Iris pigment epithelial cell (primary cell): ENCODE measurements at regions not wholly inside any gene's neighbourhood (a gene's known extent, or its start where the extent isn't known, plus 50 kb on each side); places are given as distances from the start of the nearest gene placed in this dataset.

ENCODE experiments used
- DNase-seq: peaks from one replicate; pipeline ENCODE4 v3.0.0-alpha.2; 2011; ENCODE audit warnings: low read depth

DNA sequence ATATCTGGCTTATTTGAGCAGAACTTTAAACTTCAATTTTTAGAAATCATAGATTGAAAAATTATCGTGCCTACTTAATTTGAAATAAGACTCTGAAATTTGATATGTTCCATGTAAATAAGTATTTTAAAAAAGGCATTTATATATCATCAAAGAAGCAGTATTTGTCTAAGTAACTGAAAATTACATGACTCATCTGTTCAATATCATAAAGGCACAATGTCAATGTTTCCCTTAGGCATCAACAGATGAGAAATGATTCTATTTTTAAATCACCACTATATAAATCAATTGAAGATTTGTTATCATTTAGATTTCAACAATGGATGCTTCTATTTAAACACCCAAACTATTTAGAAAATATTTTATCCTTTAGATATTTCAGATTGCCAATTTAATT lies 142.9 kb upstream of the POU5F2 start:
- DNase-seq, result no peak

DNA sequence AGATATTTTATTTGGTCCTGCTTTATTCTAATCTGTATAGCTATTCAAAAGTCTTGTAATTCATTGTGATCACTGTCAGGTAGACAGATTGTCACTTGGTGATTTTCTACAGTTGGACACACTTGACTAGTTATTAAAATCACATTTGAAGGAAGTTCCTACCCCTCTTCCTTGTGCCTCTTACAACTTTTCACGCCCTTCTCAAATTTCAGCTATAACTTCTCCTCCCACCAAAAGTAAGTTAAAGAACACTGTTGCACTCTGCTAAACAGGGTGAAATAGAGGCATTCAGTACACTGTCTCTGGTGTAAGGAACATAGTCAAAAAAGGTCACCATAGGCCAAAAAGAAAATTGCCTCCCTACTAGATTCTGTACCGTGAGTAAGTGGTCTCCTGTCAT lies 142.1 kb upstream of the POU5F2 start:
- DNase-seq, result no peak

DNA sequence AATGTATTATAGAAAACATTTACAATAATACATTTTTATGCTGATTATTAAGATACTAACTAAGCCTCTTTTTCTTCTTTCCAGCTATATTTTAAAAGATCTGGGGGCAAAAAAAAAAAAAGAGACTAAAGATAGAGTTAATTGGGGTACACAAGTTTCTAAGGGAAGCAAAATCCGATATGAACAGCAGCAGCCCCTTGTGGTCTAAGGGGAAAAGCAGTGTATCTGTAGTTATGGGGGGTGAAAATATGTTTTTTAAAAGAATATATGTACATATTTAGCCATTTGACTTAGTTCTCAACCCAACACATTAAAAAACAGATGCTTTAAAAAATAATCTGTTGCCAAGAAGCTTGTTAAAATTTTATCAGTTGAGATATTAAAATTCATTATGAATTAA lies 134.3 kb upstream of the POU5F2 start:
- DNase-seq, result no peak

DNA sequence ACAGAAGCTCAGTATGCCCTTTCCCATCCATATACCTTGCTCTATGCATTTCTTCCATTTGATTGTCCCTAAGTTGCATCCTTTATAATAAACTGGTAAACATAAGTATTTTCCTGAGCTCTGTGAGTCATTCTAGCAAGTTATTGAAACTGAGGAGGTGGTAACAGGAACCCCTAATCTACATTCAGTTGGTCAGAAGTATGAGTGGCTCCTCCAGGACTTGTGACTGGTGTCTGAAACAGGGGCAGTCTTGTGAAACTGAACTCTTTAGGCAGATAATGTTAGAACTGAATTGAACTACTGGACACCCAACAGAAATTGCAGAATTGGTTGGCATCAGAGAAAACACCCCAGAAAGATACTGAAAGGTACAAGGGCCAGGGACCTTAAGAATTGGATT lies 133.1 kb upstream of the POU5F2 start:
- peak; percentile 38 for DNase-seq

DNA sequence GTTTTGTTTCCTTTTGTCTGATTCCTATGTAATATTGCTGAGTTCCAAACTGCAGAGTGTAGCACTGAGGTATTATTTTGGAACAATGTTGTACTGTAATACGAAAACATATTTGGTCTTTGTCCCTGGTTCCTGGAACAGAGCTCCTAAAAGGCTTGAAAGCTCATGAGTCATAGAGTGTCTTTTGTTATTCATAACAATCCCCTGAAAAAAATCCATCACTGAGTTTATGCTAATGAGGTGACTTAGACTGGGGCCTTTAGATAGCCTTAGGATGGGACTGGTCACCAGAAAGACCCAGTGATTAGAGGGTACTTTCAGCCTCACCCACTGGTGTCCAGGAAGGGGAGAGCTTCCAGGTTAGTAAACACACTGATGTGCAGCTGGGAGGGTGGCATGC lies 132.7 kb upstream of the POU5F2 start:
- peak; percentile 35 for DNase-seq

DNA sequence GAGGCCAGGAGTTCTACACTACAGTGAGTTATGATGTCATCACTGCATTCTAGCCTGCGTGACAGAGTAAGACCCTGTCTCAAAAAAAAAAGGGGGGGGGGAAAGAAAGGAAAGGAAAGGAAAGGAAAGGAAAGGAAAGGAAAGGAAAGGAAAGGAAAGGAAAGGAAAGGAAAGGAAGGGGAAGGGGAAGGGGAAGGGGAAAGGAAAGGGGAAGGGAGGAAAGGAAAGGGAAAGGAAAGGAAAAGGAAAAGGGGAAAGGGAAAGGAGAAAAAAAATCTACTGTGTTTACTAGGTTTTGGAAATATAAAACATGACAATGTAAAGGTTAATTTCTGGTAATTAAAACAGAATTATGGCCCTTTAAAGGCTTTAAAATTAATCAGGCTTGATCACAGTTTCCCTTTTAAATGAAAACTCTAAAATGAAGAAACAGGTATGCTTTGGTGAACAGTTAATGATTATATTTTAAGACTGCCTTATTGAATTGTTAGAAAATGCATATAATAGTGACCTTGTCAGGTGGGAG lies 131.9 kb upstream of the POU5F2 start:
- DNase-seq, result no peak

DNA sequence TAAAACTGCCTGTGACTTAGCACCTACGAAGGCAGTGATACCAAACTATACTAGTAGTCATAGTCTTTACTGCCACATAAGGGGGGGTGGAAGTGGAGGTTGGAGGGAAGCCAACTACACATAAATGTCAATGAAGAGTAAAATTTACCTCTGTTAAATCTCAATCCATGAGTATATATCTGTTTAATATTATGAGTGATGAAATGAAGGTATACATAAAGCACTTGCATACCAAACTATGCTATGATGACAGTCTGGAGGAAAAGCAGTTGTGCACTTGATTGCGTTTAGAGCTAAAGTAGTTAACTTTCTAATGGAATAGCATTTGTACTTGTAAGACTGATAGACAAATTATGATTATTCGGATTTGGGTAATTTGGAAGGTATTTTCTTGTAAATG lies 129.2 kb upstream of the POU5F2 start:
- DNase-seq, result no peak

DNA sequence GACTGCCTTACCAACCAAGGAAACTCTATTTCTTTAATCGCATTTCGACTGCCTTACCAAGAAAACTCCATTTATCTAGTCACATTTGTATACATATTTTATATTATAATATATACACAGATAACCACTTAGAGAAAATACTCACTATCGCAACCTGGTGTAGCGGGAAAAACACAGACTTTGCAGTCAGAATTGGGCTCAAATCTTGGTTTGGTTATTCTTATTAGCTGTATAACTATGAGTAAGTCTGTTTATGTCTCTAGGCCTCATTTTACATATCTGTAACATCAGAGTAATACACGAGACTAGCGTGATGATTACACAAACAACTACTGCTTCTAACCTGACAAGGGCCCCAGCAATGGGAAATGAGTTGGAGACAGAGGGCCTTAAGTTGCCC lies 127.5 kb upstream of the POU5F2 start:
- DNase-seq, result no peak

DNA sequence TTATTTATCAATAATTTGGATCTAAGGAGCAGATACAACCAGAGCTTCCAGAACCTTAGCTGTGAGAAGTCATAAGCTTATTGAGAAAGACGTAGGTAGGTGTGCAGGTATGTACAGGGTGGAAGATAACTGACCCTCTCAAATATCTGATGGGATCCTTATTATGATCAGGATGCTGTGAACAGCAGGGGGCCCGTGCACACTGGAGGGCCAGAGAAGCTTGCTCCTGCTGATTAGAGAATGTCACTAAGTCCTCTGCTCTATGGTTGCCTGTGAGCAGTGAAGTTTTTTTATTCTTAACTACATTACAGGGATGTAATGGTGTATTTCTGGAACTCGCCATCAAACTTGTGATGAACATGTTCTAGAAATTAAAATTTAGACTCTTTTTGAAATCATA lies 108.9 kb upstream of the POU5F2 start:
- DNase-seq, result no peak

DNA sequence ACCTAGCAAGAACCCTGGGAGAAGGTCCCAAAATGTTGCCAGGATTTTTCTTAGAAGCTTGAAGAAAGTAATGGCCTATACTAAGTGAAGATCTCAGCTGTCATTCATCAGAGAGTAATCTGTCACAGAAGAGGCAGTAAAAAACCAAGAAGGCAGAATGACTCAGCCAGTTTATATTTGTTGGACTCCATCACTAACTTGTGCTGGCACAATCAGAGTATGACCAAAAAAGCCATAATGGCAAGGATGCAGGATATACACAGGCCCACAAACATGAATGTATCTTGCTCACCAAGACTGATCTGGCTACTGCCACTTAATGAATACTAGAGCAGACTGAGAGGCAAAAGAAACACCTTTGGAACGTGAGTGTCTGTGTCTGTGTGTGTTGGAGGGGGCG lies 104.0 kb upstream of the POU5F2 start:
- DNase-seq, result peak; percentile 1

DNA sequence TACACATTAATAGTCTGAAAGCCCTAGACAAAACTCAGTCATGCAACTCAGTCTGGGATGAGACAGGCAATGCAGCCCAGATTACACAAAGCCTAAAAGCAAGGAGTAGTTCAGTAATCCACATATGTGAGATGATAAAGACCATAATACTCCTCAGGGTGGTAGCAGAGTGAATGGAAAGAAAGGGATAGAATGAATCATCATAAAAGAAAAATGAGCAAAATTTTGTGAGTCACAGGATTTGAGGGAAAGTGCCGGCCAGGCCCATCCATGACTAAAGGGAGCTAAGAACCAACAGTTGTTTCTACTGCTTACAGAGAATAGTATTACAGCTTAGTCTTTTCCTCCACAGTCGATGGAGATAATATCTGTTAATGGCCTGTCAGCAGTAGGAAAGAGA lies 90.0 kb upstream of the POU5F2 start:
- DNase-seq, result peak; percentile 92

DNA sequence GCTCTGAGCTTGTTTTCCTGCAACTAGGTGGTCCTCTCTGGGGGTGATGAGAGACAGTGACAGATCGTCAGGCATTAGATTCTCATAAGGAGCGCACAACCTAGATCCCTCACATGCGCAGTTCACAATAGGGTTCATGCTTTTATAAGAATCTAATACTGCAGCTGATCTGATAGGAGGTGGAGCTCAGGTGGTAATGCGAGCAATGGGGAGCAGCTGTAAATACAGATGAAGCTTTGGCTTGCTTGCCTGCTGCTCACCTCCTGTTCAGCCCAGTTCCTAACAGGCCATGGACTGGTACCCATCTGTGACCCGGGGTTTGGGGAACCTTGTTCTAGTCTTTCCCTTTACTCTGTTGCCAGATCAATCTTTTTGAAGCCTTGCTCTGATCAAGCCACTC lies 89.5 kb upstream of the POU5F2 start:
- no peak for DNase-seq

DNA sequence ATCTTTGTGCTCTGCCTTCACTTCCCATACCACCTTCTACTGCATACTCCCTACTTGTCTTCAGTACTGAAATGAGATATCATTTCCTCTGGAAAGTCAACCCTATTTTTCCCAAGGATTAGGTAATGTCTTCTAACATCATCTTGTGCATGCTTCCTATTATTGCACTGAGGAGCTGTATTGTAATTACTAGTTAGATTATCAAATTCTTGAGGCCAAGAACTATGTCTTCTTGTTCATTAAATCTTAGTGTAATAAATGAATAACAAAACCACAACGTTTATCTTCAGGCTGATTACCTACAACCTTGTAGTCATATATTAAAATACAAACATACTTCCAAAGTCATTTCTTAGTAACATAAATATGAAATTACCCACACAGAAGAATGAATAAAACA lies 87.9 kb upstream of the POU5F2 start:
- no peak for DNase-seq

DNA sequence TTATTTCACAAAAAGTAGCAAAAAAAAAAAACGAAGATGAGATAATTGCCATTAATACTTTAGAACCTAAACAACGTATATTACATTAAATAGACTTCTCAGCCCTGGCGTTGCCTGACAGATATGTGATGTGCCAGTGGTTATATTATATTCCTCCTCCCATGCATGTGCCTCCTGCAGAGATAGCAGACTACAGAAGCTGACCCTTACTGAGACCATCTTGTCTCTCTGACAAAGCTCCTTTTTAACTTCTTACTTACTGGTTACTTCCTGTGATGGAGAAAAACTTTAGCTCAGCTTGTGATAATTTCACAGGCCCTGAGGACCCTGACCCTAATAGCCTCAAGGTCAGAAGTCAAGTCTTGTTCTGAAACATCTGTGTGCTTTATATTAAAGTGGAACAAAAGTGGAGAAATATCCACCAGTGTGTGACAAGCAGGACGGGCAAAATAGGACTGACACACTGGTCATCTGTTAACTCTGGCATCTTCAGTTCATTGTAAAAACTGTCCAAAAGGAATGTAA lies 80.6 kb upstream of the POU5F2 start:
- DNase-seq, result no peak

DNA sequence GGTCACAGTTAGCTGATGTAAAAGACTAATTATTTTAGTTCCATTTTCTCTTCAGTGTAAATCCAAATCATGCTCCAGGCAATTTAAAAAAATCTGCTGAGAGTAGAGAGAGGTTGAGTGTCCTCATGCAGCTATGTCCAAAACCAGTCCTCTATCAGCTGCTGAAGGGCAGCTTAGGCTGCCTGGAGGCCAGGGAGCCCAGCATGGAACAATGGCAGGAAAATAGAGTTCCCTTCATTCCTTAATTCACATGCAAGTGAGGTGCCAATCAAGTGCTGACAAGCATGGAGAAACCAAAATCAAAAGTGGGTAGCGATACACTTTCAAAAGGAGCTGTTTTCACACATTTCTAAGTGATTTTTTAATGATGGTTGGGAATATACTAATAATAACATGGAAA lies 78.3 kb upstream of the POU5F2 start:
- no peak for DNase-seq

DNA sequence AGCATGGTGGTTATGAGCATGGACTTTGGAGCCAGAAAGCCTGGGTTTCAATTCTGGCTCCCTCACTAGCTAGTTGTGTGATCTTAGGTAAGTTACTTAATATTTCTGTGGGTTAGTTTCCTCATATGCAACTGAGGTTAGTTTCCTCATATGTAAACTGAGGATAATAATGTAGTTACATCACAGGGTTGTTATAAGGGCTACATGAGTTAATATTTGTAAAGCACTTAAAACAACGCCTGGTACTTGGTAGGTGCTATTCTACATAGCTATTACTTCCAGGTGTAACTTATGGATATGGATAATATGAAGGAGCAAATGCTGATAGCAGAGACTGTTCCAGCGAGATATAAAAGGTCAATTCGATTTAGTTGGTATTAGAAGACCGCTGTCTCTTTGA lies 69.4 kb upstream of the POU5F2 start:
- DNase-seq, result no peak

DNA sequence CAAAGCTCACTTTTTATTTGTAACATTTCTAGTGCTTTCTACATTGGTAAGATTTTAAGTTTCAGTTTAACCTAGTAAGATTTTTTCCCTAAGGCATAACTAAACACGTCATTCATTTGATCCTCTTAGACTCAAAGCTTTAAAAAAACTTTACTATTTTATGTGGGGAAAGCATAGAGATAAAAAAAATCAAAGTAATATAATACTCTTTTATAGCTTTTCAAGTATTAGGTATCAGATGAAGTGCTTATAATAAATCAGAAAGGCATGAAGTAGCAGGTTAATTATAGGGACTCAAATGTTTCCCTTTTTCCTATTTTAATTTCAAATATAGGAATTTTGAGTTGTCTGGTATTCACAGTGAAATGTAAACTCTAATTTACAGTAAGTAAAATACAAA lies 68.0 kb upstream of the POU5F2 start:
- DNase-seq, result no peak

DNA sequence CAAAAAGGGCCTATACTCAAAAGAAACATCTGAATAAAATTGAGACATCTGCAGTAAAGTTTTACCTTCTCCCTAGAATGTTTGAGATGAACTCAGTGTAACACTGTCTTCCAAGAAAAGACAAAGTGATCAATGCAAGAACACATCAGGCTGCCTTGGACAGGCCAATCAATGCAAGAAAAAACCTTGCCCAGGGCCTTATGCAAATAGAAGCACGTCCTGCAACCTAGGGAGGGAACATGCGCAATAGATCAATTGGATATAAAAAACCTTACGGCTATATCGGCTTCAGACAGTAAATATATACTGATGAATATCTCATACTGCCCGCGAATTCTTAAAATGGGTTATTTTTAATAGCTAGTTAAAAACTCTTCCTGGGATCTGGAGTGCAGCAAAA lies 66.4 kb upstream of the POU5F2 start:
- DNase-seq, result no peak

DNA sequence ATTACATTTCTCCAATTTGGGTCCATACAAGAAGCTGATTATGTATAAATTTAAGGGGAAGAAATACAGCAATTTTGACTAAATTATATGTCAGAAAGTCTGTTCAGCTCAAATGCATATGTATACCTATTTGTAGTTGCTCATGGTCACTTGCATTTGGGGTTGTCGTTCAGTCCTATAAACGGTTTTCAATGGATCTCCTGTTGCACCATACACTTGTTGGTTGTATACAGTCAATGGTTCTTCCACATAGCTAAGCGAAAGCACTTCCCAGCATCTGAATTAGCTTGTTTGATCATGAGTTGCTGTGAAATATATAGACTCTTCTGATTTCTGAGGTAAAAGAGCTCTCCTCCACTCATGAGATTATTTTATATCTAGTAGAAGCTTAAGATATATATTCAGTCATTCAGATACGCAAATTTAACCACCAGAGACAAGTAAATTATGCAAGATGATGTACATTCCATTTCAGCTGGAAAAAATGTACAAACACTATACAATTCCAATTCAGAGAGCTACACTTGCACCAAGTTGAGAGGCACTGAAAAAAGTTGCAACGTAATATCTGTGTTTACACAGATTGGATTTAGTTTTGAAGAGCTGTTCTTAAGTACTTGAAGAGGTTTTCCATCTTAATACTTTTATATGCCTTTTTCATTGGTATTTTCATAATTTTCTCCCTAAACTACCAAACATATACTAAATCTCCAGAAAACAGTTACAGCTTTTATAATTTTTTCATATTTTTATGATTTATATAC lies 64.4 kb upstream of the POU5F2 start:
- peak; percentile 16 for DNase-seq

DNA sequence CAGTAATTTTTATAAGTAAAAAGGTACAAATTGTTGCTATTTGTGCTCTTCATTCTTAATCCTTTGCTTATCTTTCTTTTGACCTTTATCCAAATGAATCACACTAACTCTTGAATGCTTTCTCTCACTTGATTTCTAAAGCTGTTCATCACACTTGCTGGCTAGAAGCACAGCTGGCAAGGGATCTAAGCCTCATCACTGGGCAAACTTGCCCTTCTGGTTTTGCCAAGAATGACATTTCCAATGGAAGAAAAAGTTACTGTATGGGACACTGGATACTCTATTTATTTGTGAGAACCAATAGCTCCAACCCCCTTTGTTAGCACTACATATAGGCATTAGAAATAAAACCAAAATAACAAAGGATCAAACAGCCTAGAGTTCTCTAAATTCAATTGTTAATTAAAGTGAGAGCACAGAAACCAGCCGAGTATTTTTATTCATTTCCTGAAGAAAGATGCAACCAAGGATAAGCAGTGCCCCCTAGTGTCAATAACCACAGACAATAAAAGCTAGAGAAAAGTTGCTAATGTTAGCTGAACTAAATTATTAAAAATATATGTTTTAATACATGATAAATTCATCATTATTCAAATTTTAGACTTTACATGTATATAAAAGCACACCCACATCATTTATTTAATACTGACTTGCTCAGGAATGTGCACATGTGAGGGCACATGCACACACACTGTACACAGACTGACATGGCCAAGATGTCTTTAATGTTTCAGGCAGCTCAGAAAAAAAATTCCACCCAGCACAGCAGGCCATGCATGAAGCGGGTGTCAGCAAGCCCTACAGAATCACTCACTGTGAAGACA lies 59.8 kb upstream of the POU5F2 start:
- DNase-seq, result peak; percentile 62

DNA sequence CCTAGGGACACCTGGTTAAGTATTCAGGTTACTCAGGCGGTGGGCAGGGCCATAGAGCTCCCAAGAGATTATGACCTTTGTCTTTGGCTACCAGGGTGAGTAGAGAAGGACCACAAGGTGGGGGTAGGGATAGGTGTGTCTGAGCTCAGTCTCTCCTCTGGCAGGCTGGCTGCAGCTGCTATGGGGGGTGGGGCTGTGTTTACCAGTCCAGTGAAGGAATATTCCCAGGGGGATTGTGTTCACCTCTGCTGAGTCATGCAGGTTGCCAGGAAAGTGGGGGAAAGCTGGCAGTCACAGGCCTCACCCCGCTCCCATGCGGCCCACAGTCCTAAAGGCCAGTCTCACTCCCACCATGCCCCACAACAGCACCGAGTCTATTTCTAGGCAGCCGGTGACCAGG lies 53.6 kb upstream of the POU5F2 start:
- DNase-seq, result no peak

DNA sequence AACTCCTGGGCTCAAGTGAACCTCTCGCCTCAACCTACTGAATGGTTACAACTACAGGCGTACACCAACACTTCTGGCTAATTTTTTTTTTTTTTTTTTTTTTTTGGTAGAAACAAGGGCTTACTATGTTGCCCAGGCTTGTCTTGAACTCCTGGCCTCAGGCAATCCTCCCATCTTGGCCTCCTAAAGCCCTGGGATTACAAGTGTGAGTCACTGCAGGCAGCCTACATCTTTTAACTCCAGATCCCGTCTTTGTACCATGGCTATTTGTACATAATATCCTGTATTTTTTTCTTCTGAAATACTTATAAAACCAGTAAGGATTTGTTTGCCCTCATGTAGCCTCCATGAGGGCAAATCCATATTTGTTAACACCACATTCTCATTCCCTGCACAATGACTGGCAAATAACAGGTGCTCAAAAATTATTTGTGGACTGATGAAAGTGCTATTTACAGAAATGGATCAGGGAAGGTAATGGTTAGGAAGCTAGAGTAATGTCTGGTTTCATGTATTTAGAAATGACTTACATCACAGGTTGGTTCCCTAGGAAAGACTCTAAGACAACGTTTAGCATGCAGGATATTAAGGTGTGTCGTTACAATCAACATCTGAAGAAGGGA lies 51.9 kb upstream of the POU5F2 start:
- no peak for DNase-seq

DNA sequence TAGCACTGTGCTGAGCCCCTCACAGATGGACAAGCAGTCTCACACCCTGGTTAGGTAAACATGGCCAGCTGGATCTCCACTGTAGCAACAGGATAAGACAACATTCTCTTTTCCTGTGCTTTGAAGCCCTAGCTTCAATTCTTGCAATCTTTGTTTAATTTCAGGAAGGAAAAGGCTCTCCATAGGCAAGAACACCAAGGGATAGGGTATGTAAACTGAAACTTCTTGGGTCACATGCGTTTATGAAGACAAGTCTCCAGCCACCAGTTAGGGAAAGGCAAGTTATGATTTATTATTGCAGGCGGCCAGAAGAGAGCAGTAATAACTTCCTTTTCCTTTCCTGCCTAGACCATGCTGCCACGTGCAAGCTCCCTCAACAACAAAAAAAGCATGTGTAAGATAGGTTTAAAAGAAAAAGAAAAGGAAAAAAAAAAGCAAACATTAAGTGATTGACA lies 50.1 kb upstream of the POU5F2 start:
- peak; percentile 60 for DNase-seq
